CD4-positive, alpha-beta T cell (primary cell): ENCODE measurements at regions not wholly inside any gene's neighbourhood (a gene's known extent, or its start where the extent isn't known, plus 50 kb on each side); places are given as distances from the start of the nearest gene placed in this dataset.

ENCODE experiments used
- ATAC-seq: fragments of 200-7000 bp; cut with Tn5 transposase; one replicate; pipeline ENCODE4 v1.10.0; 2022; ENCODE audit warnings: mild to moderate bottlenecking; ENCODE audit not compliant: poor library complexity
- CTCF ChIA-PET: fragments of 350-600 bp; sonication (Branson Sonifier 250); formaldehyde crosslinking; loops from one replicate; lab custom pipeline; 2021; ENCODE audit warnings: antibody characterized with exemption, inconsistent platforms; lab: Charles Lee
- POLR2A ChIA-PET: fragments of 350-600 bp; sonication (Branson Sonifier 250); formaldehyde crosslinking; loops from one replicate; lab custom pipeline; 2021; ENCODE audit warnings: antibody characterized with exemption, inconsistent platforms; lab: Charles Lee
- DNase-seq, 14 experiments: peaks; one replicate each; pipeline ENCODE4 v3.0.0-alpha.2; 2013 to 2020; ENCODE audit warnings: mixed read lengths in 2 of 14
- H3K27ac ChIP-seq, 2 donors: one replicate each; pipeline versions ENCODE4 v1.5.1 to v1.7.0; 2013; ENCODE audit warnings: low read length in 2 of 2, low read depth in 1 of 2, mild to moderate bottlenecking in 1 of 2
- H3K27me3 ChIP-seq, 2 experiments: 1 replicate in 1 of 2; 2 replicates in 1 of 2; pipeline versions ENCODE4 v1.6.1 to v1.7.0; 2013; ENCODE audit warnings: low read length in 2 of 2, control low read depth in 1 of 2, mild to moderate bottlenecking in 1 of 2, moderate library complexity in 1 of 2; ENCODE audit not compliant: insufficient read depth in 2 of 2, control insufficient read depth in 1 of 2
- H3K36me3 ChIP-seq: one replicate; pipeline ENCODE4 v1.6.1; 2013; ENCODE audit warnings: low read length, control low read depth; ENCODE audit not compliant: insufficient read depth
- H3K4me1 ChIP-seq: one replicate; pipeline ENCODE4 v1.6.1; 2013; ENCODE audit warnings: low read length, control low read depth; ENCODE audit not compliant: insufficient read depth
- H3K4me3 ChIP-seq: one replicate; pipeline ENCODE4 v1.5.1; 2013; ENCODE audit warnings: mild to moderate bottlenecking, low read length, moderate library complexity
- H3K9me3 ChIP-seq, 2 experiments: 1 replicate in 1 of 2; 2 replicates in 1 of 2; pipeline versions ENCODE4 v1.6.1 to v1.7.0; 2013; ENCODE audit warnings: low read length in 2 of 2, mild to moderate bottlenecking in 2 of 2, control low read depth in 1 of 2, moderate library complexity in 1 of 2; ENCODE audit not compliant: control insufficient read depth in 1 of 2, insufficient read depth in 1 of 2
- H3K27ac Mint-ChIP-seq: one replicate; pipeline ENCODE4 v1.8.0; 2020; ENCODE audit warnings: mixed read lengths
- H3K27me3 Mint-ChIP-seq: one replicate; pipeline ENCODE4 v1.8.0; 2021; ENCODE audit warnings: mixed read lengths
- H3K36me3 Mint-ChIP-seq: one replicate; pipeline ENCODE4 v1.8.0; 2021; ENCODE audit warnings: low read depth, mixed read lengths
- H3K4me1 Mint-ChIP-seq: one replicate; pipeline ENCODE4 v1.8.0; 2021; ENCODE audit warnings: low read depth, mixed read lengths
- H3K4me3 Mint-ChIP-seq: one replicate; pipeline ENCODE4 v1.8.0; 2020; ENCODE audit warnings: mild to moderate bottlenecking, mixed read lengths
- H3K9me3 Mint-ChIP-seq: one replicate; pipeline ENCODE4 v1.8.0; 2020; ENCODE audit warnings: mixed read lengths
- intact Hi-C, 2 experiments: fragments of 100-400 bp; cut with DNase I in 1 of 2; cut with micrococcal nuclease in 1 of 2; formaldehyde crosslinking; loops; one replicate each; pipeline versions ENCODE4 v1.15.1 to v1.9.0; 2023 to 2025; cut with DNase I, micrococcal nuclease
- TF ChIP-seq, protein P1 (sequence below): fragments of 200-600 bp; IDR thresholded peaks from one replicate; pipeline ENCODE4 v1.8.0; 2022; ENCODE audit warnings: antibody characterized with exemption, mild to moderate bottlenecking

DNA sequence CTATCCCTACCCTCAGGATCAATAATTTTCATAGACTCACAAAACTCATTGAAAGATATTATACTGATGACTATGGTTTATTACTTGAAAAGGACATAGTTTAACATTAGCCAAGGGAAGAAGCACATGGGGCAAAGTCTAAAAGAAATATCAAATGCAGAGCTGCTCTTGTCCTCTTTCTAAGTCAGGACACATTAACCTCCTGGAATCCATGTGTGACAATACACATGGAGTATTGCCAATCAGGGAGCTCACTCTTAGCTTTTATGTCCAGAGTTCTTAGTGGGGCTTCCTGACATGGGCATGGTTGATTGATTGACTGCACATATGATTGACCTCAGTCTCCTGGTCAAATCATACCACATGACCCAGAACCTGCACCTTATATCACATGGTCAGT, 165.5 kb upstream of the COX7C start:
- H3K27ac ChIP-seq = no peak overlapping the region
- no peak overlapping the region for H3K4me3 ChIP-seq
- TF ChIP-seq, protein P1, sequence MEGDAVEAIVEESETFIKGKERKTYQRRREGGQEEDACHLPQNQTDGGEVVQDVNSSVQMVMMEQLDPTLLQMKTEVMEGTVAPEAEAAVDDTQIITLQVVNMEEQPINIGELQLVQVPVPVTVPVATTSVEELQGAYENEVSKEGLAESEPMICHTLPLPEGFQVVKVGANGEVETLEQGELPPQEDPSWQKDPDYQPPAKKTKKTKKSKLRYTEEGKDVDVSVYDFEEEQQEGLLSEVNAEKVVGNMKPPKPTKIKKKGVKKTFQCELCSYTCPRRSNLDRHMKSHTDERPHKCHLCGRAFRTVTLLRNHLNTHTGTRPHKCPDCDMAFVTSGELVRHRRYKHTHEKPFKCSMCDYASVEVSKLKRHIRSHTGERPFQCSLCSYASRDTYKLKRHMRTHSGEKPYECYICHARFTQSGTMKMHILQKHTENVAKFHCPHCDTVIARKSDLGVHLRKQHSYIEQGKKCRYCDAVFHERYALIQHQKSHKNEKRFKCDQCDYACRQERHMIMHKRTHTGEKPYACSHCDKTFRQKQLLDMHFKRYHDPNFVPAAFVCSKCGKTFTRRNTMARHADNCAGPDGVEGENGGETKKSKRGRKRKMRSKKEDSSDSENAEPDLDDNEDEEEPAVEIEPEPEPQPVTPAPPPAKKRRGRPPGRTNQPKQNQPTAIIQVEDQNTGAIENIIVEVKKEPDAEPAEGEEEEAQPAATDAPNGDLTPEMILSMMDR = no peak
- no peaks in the 10 kb centered on the region for H3K36me3 ChIP-seq
- no peak overlapping the region for H3K27ac Mint-ChIP-seq
- intact Hi-C loops = no loop called here
- no peaks in the 10 kb centered on the region for H3K9me3 ChIP-seq
- CTCF ChIA-PET = no interaction called here
- POLR2A ChIA-PET = no interaction called here
- H3K4me1 ChIP-seq = no peaks in the 10 kb centered on the region
- no peak for DNase-seq
- no peaks in the 10 kb centered on the region for H3K36me3 Mint-ChIP-seq
- no peaks in the 10 kb centered on the region for H3K4me1 Mint-ChIP-seq
- ATAC-seq = no peak
- H3K4me3 Mint-ChIP-seq = no peak overlapping the region
- H3K27me3 Mint-ChIP-seq = no peaks in the 10 kb centered on the region
- H3K9me3 Mint-ChIP-seq = no peaks in the 10 kb centered on the region
- no peaks in the 10 kb centered on the region for H3K27me3 ChIP-seq

DNA sequence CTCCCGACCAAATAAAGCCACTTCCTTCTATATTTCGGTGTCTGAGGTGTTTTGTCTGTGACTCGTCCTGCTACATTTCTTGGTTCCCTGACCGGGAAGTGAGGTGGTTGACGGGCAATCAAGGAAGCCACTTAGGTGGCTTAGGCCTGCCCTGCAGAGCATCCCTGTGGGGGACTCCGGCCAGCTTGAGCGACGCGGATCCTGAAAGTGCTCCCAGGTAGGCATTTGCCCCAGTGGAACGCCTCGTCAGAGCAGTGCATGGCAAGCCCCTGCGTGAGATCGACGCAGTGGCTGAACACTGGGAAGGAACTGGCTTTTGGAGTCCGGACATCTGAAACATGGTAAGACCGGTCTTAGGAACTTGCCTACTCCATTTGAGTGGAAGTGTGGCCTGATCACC, 157.2 kb upstream of the COX7C start:
- DNase-seq (no peak), ATAC-seq (no peak)
- H3K27ac ChIP-seq = no peak overlapping the region
- no peak overlapping the region for H3K4me3 ChIP-seq
- POLR2A ChIA-PET = no interaction called here
- H3K9me3 ChIP-seq = peaks cover 11 to 17% of the 10 kb centered on the region in 2 experiments
- Mint-ChIP-seq H3K4me3 (no peak overlapping the region), H3K9me3 (peaks cover 12% of the 10 kb centered on the region), H3K27ac (no peak overlapping the region), H3K36me3 (no peaks in the 10 kb centered on the region), H3K27me3 (no peaks in the 10 kb centered on the region), H3K4me1 (no peaks in the 10 kb centered on the region)
- intact Hi-C loops = no loop called here
- TF ChIP-seq, protein P1 = no peak
- no peaks in the 10 kb centered on the region for H3K4me1 ChIP-seq
- no peaks in the 10 kb centered on the region for H3K36me3 ChIP-seq
- CTCF ChIA-PET = no interaction called here
- no peaks in the 10 kb centered on the region for H3K27me3 ChIP-seq

DNA sequence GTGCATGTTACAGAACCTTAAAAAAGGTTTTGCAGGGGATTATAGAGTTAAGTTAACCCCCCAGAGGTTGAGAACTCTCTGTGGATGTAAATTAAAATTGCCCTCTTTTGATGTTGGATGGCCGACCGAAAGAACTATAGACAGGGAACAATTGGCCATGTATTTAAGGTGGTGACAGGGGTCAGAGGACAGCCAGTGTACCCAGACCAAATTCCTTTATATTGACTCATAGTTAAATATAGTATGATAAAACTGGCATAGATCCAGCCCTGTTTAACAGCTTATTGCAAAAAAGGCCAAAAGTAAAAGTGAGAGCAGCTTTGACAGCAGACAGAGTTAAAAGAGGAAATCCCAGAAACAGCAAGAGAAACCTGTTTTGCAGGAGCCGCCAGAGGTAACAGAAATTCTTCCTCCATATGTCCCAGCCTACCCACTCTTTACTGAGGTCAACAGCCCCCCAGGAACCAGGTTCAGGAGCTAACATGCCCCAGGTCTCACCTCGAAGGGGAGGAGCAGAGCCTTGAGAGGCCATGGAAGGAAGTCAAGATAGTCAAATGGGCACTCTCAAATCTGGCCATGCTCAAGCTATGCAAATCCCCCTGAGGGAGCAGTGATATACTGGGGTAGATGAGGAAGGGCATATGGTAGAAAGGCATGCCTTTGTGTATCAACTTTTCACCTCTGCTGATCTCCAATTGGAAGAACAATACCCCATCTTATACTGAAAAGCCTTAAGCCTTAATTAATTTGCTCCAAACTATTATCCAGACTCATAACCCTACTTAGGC, 156.4 kb upstream of the COX7C start:
- Histone ChIP-seq H3K27ac (no peak overlapping the region), H3K4me1 (no peaks in the 10 kb centered on the region), H3K27me3 (no peaks in the 10 kb centered on the region), H3K4me3 (no peak overlapping the region), H3K36me3 (no peaks in the 10 kb centered on the region), H3K9me3 (peaks cover 17 to 20% of the 10 kb centered on the region in 2 experiments)
- DNase-seq (no peak), ATAC-seq (no peak)
- H3K27ac Mint-ChIP-seq = no peak overlapping the region
- CTCF ChIA-PET = no interaction called here
- H3K4me3 Mint-ChIP-seq = no peak overlapping the region
- POLR2A ChIA-PET = no interaction called here
- no peaks in the 10 kb centered on the region for H3K27me3 Mint-ChIP-seq
- intact Hi-C loops = no loop called here
- TF ChIP-seq, protein P1 = no peak
- H3K4me1 Mint-ChIP-seq = no peaks in the 10 kb centered on the region
- no peaks in the 10 kb centered on the region for H3K36me3 Mint-ChIP-seq
- peaks cover 12% of the 10 kb centered on the region for H3K9me3 Mint-ChIP-seq
